ENCODE measurements at regions not wholly inside any gene's neighbourhood (a gene's known extent, or its start where the extent isn't known, plus 50 kb on each side); places are given as distances from the start of the nearest gene placed in this dataset.

DNA sequence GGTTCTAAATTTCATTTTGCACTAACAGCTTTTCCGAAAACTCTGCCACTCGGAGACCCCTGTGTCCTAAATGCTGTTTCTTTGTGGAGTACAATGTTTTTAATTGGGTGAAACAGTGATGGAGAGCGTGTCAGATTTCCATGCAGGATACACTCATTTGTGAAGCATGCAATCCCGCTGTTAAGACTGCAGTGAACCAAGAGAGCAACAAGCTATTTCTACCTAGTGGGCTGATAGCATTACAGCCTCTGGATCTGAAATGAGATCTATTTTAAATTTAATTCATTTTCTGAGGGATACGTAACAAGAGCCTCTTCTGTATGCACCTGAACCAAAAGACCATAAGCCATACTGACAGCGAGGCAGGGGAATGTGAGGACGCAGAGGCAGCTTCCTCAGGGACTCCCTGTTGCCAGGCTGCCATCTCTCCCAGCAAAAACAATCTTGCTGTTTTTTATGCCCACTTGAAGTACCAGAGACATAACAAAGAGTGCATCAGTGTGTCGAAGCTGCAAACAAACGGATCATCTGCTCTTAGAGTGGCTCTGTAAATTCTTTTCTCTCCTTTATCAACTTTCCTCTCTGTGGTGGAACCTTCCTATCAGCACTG, 199.9 kb upstream of the COX10 start:
- CTCF ChIA-PET = no interaction called here
- peaks cover 4% of the 10 kb centered on the region for H3K36me3 Mint-ChIP-seq (ENCODE audit: low read depth)
- POLR2A ChIA-PET = no interaction called here

DNA sequence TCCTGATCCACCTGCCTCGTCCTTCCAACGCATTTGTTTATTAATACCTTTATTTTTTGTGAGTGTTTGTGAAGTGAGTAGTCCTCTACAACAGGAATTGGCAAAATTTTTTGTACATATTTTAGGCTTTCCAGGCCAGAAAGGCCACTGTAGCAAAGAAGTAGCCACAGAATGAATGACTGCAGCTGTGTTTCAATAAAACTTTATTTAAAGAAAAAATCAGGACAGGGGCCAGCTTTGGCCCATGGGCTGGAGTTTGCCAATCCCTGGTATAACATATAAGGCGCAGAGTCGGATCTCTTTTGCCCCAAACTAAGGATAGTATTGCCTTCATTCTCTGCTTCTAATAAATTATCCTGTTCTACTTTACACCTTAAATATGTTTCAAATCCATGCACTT, 198.0 kb upstream of the COX10 start:
- Mint-ChIP-seq H3K4me3 (no peak overlapping the region), H3K36me3 (ENCODE audit: low read depth) (peaks cover 4% of the 10 kb centered on the region), H3K4me1 (no peaks in the 10 kb centered on the region), H3K9me3 (peaks cover 11% of the 10 kb centered on the region), H3K27ac (no peak overlapping the region), H3K27me3 (no peaks in the 10 kb centered on the region)
- intact Hi-C loops (cut with micrococcal nuclease) = no loop called here
- CTCF ChIA-PET = no interaction called here
- TF ChIP-seq, protein P1, sequence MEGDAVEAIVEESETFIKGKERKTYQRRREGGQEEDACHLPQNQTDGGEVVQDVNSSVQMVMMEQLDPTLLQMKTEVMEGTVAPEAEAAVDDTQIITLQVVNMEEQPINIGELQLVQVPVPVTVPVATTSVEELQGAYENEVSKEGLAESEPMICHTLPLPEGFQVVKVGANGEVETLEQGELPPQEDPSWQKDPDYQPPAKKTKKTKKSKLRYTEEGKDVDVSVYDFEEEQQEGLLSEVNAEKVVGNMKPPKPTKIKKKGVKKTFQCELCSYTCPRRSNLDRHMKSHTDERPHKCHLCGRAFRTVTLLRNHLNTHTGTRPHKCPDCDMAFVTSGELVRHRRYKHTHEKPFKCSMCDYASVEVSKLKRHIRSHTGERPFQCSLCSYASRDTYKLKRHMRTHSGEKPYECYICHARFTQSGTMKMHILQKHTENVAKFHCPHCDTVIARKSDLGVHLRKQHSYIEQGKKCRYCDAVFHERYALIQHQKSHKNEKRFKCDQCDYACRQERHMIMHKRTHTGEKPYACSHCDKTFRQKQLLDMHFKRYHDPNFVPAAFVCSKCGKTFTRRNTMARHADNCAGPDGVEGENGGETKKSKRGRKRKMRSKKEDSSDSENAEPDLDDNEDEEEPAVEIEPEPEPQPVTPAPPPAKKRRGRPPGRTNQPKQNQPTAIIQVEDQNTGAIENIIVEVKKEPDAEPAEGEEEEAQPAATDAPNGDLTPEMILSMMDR (IDR thresholded peaks at IDR 0.05) = no peak
- ATAC-seq (ENCODE audit: low read depth) = no peak
- no peak for DNase-seq
- POLR2A ChIA-PET = no interaction called here

More for the DNA sequence above, 199.9 kb upstream of the COX10 start:
- intact Hi-C loops (cut with micrococcal nuclease) = no loop called here
- no peak for DNase-seq
- Mint-ChIP-seq H3K9me3 (peaks cover 11% of the 10 kb centered on the region), H3K27me3 (no peaks in the 10 kb centered on the region), H3K4me3 (no peak overlapping the region), H3K27ac (no peak overlapping the region), H3K4me1 (peaks cover 15% of the 10 kb centered on the region)
- no peak for ATAC-seq (ENCODE audit: low read depth)
- TF ChIP-seq, protein P1 (IDR thresholded peaks at IDR 0.05) = no peak

DNA sequence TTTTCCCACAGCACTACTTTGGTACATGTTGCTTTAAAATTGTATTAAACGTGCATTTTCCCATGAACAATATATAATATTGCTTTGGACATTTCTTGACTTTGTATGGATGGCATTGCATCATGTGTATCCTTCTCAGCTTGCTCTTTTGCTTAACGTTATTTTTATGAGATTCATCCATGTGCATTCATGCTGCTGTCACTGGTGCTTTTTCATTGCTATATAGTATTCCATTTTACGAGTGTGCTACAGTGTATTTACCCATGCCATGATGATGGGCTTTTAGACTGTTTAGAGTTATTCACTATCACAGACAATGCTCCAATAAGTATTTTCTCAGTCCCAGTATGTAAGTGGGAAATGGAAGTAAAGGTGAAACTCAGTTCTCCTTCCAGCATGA, 195.2 kb upstream of the COX10 start:
- Mint-ChIP-seq H3K9me3 (no peaks in the 10 kb centered on the region), H3K27ac (no peak overlapping the region), H3K36me3 (ENCODE audit: low read depth) (no peaks in the 10 kb centered on the region), H3K4me3 (no peak overlapping the region), H3K27me3 (no peaks in the 10 kb centered on the region), H3K4me1 (no peaks in the 10 kb centered on the region)
- CTCF ChIA-PET = no interaction called here
- TF ChIP-seq, protein P1 (IDR thresholded peaks at IDR 0.05) = no peak
- POLR2A ChIA-PET = no interaction called here
- ATAC-seq (ENCODE audit: low read depth) (no peak), DNase-seq (no peak)
- intact Hi-C loops (cut with micrococcal nuclease) = no loop called here

DNA sequence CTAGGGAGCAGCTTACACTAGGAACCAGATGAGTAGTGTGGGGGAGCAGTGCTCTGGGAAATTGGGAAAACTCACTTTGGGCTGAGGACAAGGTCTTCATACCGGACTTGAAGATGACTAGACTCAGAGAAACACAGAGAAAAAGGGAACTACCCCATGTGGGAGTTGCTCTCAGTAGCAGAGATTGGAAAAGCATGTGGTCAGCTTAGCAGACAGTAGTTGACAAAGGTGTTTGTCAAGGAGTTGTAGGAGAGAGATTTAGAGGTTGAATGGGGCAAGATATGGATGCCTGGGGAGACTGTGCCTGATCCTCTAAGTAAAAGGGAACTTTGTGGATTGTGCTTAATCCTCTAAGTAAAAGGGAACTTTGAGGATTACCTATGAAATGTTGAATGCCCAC, 194.5 kb upstream of the COX10 start:
- no peak overlapping the region for H3K27ac Mint-ChIP-seq
- intact Hi-C loops (cut with micrococcal nuclease) = no loop called here
- H3K9me3 Mint-ChIP-seq = no peaks in the 10 kb centered on the region

DNA sequence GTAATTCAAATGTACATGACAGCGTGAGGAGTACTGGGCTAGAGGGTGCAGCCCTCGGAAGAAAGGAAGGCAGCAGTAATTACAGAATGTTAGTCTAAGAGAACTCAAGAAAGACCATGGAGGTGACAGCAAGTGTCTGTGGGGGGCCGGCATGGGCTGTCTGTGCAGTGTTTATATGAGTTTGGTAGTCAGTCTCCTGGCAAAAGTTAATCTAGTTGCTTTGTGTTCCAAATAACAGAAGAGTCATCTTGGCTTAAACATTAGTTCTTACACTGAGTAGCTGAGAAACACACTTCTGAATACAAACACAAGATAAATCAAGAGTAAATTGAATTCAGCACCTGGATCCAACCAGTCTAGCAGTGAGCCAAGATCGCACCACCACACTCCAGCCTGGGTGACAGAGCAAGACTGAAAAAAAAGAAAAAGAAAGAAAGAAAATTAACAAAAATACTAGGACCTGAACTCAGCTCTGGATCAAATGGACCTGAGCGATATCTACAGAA, 189.3 kb upstream of the COX10 start:
- Mint-ChIP-seq H3K9me3 (peaks cover 6% of the 10 kb centered on the region), H3K36me3 (ENCODE audit: low read depth) (no peaks in the 10 kb centered on the region), H3K27ac (no peak overlapping the region), H3K4me3 (no peak overlapping the region), H3K4me1 (no peaks in the 10 kb centered on the region), H3K27me3 (no peaks in the 10 kb centered on the region)
- DNase-seq = no peak
- intact Hi-C loops (cut with micrococcal nuclease) = no loop called here
- ChIA-PET POLR2A (no interaction called here), CTCF (no interaction called here)
- TF ChIP-seq, protein P1 (IDR thresholded peaks at IDR 0.05) = no peak
- no peak for ATAC-seq (ENCODE audit: low read depth)

More for the DNA sequence above, 194.5 kb upstream of the COX10 start:
- no peaks in the 10 kb centered on the region for H3K27me3 Mint-ChIP-seq
- H3K4me1 Mint-ChIP-seq = no peaks in the 10 kb centered on the region
- TF ChIP-seq, protein P1 (IDR thresholded peaks at IDR 0.05) = no peak
- ChIA-PET POLR2A (no interaction called here), CTCF (no interaction called here)
- H3K36me3 Mint-ChIP-seq (ENCODE audit: low read depth) = no peaks in the 10 kb centered on the region
- H3K4me3 Mint-ChIP-seq = no peak overlapping the region
- DNase-seq (no peak), ATAC-seq (ENCODE audit: low read depth) (no peak)
